ENCODE measurements at regions not wholly inside any gene's neighbourhood (a gene's known extent, or its start where the extent isn't known, plus 50 kb on each side); places are given as distances from the start of the nearest gene placed in this dataset.

DNA sequence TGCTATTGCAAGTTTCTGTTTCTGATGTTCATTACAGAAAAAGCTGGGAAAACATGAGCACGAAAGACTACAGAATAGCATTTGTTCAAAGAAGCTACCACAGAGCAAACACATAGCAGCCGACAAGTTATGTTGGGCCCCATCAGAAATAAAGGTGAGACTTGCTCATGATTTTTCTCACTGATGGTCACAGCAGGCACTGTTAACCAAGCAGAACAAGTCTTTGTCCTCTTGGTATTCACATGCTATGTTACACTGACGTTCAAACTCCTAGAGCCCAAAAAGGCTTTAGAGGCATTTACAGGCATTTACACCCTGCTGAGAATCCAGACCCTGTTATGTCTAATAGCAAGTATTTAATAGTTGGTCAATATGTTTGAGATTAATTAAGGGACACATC, 235.0 kb upstream of the HNMT start:
- DNase-seq (ENCODE audit: low read depth) = no peak

GRCh38 chr2:137737559-137737958, 226.7 kb upstream of the HNMT start:
- DNase-seq (ENCODE audit: low read depth) = no peak

GRCh38 chr2:137741784-137742362, 222.4 kb upstream of the HNMT start:
- no peak for DNase-seq (ENCODE audit: low read depth)

DNA sequence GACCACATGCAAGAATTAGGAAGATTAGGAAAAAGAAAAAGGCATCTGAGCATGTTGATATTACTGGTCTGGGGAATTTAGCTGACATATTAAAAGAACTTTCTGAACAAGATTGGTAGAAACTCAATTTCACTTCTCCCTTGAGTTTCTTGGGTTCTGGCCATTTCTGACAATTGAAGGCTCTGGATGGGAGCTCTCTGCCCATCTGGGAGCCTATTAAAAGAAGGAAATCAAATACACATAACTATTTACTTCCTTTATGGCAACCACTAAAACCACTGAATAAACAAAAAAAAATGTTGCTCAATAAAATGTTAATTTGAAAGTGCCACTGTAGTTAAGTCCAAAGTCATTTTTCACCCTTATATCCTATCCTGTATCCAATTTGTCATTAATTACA, 216.8 kb upstream of the HNMT start:
- DNase-seq (ENCODE audit: low read depth) = no peak

GRCh38 chr2:137748533-137748932, 215.7 kb upstream of the HNMT start:
- no peak for DNase-seq (ENCODE audit: low read depth)

- DNase-seq (ENCODE audit: low read depth) = no peak
Measured at GRCh38 chr2:137764646-137765045, 199.6 kb upstream of the HNMT start.

DNA sequence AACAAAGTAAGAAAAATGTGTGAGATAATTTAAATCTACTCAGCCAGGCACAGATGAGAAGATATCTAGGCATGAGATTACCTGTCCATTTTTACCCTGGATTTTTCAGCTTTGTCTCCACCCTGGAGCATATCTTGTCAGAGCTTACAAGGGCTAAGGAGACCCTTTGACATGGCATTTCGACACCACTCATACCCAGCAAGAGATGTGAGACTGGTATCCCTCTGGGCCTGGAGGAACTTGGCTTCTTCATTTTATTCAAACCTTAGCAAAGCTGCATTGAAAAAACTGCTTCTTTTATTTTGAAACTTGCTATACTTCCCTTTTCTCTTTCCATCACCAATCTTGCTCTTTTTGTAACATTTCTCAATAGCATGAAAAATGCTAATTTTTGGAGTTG, 194.9 kb upstream of the HNMT start:
- DNase-seq (ENCODE audit: low read depth) = no peak

DNA sequence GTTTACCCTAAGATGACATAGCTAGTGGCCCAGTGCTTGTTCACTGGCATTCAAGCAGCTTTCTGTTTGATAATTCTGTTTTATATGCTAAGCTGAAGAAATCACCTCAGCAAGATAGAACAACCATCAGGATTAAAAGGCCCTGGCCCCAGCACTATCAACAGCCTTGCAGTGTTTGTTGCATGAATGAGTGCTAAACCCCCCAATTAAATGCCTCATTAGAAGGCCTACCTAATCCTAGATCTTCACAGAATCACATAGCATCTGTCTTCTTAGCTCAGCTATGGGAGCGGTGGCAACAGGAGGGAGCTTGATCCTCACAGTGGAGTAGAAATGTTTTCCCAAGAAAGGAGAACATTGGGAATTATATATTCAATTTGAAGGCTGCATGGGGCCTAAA, 194.1 kb upstream of the HNMT start:
- DNase-seq (ENCODE audit: low read depth) = no peak

- no peak for DNase-seq (ENCODE audit: low read depth)
Measured at GRCh38 chr2:137771064-137771463, 193.2 kb upstream of the HNMT start.

DNA sequence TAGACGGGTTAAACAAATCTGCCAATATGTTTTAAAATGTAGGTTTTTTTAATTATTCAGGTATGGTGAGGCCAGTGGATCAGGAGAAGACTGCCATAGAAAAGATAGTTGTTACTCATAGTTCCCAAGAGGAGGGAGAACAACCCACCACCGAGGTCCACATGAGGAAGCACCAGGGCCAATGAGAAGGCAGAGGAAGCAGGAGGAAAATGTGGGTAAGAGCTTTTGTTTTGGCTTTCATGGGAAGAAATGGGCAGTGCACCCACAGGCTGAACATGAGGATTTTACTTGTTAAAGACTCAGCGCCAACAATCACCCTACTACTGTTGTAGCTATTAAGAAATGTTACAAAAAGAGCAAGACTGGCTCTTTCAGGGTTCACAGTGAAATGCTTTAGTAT, 191.8 kb upstream of the HNMT start:
- no peak for DNase-seq (ENCODE audit: low read depth)

- DNase-seq (ENCODE audit: low read depth) = no peak
Measured at GRCh38 chr2:137775529-137775928, 188.7 kb upstream of the HNMT start.

GRCh38 chr2:137776697-137777096, 187.6 kb upstream of the HNMT start:
- DNase-seq (ENCODE audit: low read depth) = no peak

DNA sequence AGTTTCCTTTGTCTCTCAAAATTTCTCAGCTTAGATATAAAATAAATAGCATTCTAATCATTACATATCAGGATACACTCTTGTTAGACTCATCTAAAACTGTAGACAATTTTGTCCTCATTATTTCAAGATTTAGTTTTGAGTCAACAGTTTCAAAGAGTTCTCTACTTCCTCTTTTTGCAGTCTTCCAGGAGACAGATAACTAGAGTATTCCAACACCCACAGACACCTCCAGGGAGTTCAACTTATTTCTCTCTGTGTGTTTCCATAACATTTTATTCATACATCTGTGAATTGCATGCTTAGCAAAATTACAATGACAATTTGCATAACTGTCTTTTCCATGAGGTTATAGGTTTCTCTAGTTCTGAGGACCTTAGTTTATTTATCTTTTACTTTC, 166.6 kb upstream of the HNMT start:
- DNase-seq (ENCODE audit: low read depth) = no peak

GRCh38 chr2:137799600-137799999, 164.7 kb upstream of the HNMT start:
- DNase-seq (ENCODE audit: low read depth) = no peak

DNA sequence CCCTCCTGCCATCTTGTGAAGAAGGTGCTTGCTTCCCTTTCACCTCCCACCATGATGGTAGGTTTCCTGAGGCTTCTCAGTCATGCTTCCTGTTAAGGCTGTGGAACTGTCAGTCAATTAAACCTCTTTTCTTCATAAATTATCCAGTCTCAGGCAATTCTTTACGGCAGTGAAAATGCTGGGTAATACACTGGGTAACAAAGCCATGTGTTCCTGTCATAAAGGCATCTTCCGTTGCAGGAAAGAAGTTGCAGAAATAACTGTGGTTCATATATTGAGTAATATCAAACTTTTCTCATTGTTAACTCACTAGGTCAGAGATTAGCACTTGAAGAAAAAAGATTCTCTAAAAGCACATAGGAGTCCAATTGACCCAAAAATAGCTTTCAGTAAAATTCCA, 163.9 kb upstream of the HNMT start:
- no peak for DNase-seq (ENCODE audit: low read depth)

DNA sequence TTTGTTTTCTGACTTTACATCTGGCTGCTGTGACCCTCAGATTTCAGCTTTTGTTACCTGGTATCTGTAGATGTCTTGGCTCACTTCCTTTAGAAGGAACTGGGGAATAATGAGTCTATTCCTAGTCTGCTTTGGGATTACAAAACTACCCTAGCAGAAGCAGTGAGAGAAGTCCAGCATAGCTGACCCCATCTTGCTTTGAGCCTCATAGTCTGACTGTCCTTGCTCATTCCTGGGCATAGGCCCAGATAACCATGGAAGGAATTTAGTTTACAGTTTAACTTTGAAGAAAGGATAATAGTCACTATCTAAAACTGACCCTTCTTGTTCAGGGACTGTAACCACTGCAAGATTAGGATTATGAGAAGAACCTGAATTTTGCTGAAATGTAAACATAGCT, 163.0 kb upstream of the HNMT start:
- DNase-seq (ENCODE audit: low read depth) = no peak

DNA sequence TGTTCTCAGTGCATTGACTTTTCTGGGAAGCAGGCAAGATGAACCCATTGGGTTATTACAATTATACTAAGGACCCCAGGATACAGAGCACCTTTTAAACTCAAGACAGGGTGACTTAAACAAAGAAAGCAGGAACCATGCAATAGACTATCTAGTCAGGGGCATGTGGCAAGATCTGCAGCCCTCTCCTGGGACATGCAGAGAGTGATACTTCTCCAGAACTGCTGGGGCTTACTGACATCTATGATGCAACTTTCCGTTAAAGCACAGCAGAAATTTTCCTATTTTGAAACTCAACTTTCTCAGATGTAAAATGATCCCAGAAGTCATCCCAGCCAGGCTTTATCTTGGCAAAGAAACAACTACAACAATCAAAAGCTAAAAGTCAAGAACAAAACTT, 162.2 kb upstream of the HNMT start:
- DNase-seq (ENCODE audit: low read depth) = no peak

- no peak for DNase-seq (ENCODE audit: low read depth)
Measured at GRCh38 chr2:137806068-137806805, 158.0 kb upstream of the HNMT start.

DNA sequence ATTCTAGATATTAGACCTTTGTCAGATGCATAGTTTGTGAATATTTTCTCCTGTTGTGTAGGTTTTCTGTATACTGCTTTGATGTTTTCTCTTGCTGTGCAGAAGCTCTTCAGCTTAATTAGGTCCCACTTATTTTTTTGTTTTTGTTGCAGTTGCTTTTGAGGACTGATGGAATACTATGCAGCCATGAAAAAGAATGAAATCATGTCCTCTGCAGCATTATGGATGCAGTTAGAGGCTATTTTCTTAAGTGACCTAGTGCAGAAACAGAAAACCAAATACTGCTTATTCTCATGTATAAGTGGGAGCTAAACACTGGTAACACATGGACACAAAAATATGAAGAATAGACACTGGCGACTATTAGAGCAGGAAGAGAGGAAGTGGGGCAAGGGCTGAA, 155.0 kb upstream of the HNMT start:
- no peak for DNase-seq (ENCODE audit: low read depth)

DNA sequence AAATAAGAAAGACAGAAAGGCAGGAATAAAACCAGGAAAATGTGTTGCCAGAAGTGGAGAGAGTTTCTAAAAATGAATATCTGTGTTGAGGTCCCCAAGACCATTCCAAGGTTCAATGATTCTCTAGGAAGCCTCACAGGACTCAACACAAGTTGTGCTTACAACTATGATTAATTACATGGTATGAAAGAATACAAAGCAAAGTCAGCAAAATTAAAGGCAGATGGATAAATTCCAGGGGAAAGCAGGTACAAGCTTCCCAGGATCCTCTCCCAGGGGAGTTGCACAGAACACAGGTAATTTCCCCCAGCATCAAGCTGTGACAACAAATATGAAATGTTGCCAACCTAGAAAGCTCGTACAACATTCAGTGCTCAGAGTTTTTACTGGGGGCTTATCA, 154.4 kb upstream of the HNMT start:
- DNase-seq (ENCODE audit: low read depth) = no peak

DNA sequence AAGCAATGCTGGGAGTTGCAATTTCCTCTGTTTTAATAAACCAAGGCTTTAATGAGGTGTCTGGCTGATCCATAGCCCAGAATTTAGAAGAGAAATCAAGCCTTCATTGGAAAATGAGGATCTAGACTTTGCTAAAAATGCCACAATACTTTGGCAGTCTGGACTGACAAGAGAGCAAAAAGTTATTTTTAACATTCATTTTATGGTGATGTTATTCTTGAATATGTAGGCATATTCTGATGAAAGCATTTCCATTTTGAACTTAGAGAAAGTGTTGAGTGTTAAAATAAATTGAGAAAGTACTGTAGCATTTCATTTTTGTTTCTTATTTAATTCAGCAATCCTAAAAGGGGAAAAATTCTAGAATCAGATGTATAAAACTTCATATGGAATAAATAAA, 151.8 kb upstream of the HNMT start:
- DNase-seq (ENCODE audit: low read depth) = no peak

DNA sequence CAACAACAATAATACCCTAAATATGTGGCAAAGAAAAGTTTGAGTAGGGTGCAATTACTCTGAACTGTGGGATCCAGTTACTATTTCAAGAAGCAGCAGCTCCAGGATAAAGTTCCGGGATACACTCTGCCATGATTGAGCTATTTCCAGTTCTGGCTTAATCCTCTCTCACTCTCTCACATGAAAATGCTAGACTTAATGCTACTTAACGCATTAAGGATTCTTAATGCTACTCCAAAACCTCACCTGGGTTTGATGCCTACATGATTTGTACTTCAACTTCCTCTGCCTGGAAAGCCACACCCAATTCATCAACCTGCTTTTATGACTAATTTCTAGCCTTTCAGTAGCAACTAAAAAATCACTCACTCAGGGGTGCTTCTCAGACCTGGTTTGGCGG, 151.1 kb upstream of the HNMT start:
- DNase-seq (ENCODE audit: low read depth) = no peak

DNA sequence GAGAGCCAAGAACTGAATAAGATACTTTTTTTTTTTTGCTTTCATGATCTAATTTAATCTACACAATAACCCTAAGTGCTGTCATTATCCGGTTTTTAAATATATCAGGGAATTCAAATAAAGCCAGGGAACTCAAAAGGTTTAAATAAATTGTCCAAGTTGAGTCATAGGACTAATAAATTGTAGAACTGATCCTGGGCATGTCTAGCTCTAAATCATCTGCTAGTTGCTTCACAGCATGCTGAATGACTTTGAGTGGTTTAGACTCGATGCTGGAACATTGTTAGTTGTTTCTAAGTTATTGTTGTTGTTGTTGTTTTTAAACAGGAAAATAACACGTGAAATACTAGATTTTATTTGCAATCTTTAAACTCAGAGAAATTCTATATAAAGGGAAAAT, 147.2 kb upstream of the HNMT start:
- no peak for DNase-seq (ENCODE audit: low read depth)

DNA sequence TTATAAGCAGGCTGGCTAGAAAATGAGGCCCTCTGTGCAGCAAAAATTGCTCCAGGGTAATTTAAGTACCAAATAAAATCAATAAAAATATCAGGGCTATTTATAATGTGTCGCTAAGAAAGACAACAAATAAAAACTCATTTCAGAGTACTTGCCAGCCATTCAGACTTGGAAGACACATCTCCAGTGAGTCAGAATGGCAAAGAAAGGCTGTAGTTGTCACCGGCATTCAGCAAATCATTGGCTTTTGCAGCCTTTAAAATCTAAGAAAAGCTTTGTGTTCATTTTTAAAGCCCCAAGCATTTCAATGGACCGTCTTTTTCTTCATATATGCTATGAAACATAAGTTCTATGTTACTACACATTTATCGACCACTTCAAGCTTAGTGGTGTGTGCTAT, 141.1 kb upstream of the HNMT start:
- no peak for DNase-seq (ENCODE audit: low read depth)
